ENCODE measurements at regions not wholly inside any gene's neighbourhood (a gene's known extent, or its start where the extent isn't known, plus 50 kb on each side); places are given as distances from the start of the nearest gene placed in this dataset.

GRCh38 chr13:106723036-106723435, 155.1 kb upstream of the ARGLU1 start:
- ChIA-PET POLR2A (no interaction called here), CTCF (interaction anchor here (1.2 kb wide), 1 partner anchor 103 kb away, joined by 3 read pairs; no protein-coding TSS in a partner anchor)
- no peak for DNase-seq (ENCODE audit: extremely low spot score)
- no peak for TF ChIP-seq CTCF (IDR thresholded peaks at IDR 0.05; ENCODE audit: control extremely low read depth, extremely low read depth, low read depth, missing control alignments)

- ChIA-PET CTCF (interaction anchor here (1.2 kb wide), 1 partner anchor 102 kb away, joined by 3 read pairs; no protein-coding TSS in a partner anchor), POLR2A (no interaction called here)
- no peak for DNase-seq (ENCODE audit: extremely low spot score)
- TF ChIP-seq CTCF (IDR thresholded peaks at IDR 0.05; ENCODE audit: control extremely low read depth, extremely low read depth, low read depth, missing control alignments), result no peak
Measured at GRCh38 chr13:106722620-106723019, 154.7 kb upstream of the ARGLU1 start.

GRCh38 chr13:106721599-106721998, 153.7 kb upstream of the ARGLU1 start:
- no peak for DNase-seq (ENCODE audit: extremely low spot score)
- TF ChIP-seq CTCF (IDR thresholded peaks at IDR 0.05; ENCODE audit: control extremely low read depth, extremely low read depth, low read depth, missing control alignments), result no peak
- ChIA-PET CTCF (no interaction called here), POLR2A (no interaction called here)

GRCh38 chr13:106714271-106714982, 146.5 kb upstream of the ARGLU1 start:
- TF ChIP-seq CTCF (IDR thresholded peaks at IDR 0.05; ENCODE audit: control extremely low read depth, extremely low read depth, low read depth, missing control alignments), result no peak
- DNase-seq (ENCODE audit: extremely low spot score), result no peak
- CTCF ChIA-PET, result no interaction called here
- POLR2A ChIA-PET, result no interaction called here

- ChIA-PET CTCF (no interaction called here), POLR2A (no interaction called here)
- no peak for TF ChIP-seq CTCF (IDR thresholded peaks at IDR 0.05; ENCODE audit: control extremely low read depth, extremely low read depth, low read depth, missing control alignments)
- DNase-seq (ENCODE audit: extremely low spot score), result no peak
Measured at GRCh38 chr13:106712381-106712780, 144.4 kb upstream of the ARGLU1 start.

GRCh38 chr13:106710266-106710665, 142.3 kb upstream of the ARGLU1 start:
- POLR2A ChIA-PET, result no interaction called here
- DNase-seq (ENCODE audit: extremely low spot score), result no peak
- no peak for TF ChIP-seq CTCF (IDR thresholded peaks at IDR 0.05; ENCODE audit: control extremely low read depth, extremely low read depth, low read depth, missing control alignments)
- CTCF ChIA-PET, result interaction anchor here (1.7 kb wide), 1 partner anchor 26 kb away, joined by 5 read pairs; no protein-coding TSS in a partner anchor
